GM23338 (cell line): ENCODE measurements at regions not wholly inside any gene's neighbourhood (a gene's known extent, or its start where the extent isn't known, plus 50 kb on each side); places are given as distances from the start of the nearest gene placed in this dataset.

Experiments
- ATAC-seq: fragments of 200-7000 bp; cut with Tn5 transposase; 3 replicates; pipeline ENCODE4 v1.9.1; 2020
- DNase-seq: peaks from one replicate; pipeline ENCODE4 v3.0.0-alpha.2; 2015; ENCODE audit warnings: low spot score
- H2AFZ ChIP-seq: fragments of 200-600 bp; sonication (generic); 2 replicates; pipeline ENCODE4 v1.8.0; 2016; ENCODE audit warnings: antibody characterized with exemption, mild to moderate bottlenecking, moderate library complexity
- H3F3A ChIP-seq: fragments of 200-600 bp; sonication (generic); replicated peaks from 2 replicates; pipeline ENCODE4 v1.8.0; 2017; ENCODE audit warnings: antibody characterized with exemption, mixed run types, low read depth
- H3K27ac ChIP-seq: fragments of 200-600 bp; sonication (generic); 2 replicates; pipeline ENCODE4 v1.6.1; 2016; ENCODE audit warnings: low read depth
- H3K27me3 ChIP-seq: fragments of 200-600 bp; sonication (generic); 2 replicates; pipeline ENCODE4 v1.8.0; 2016; ENCODE audit warnings: mild to moderate bottlenecking, mixed run types, moderate library complexity; ENCODE audit not compliant: insufficient read depth
- H3K36me3 ChIP-seq: fragments of 200-600 bp; sonication (generic); 2 replicates; pipeline ENCODE4 v1.8.0; 2016; ENCODE audit warnings: mild to moderate bottlenecking; ENCODE audit not compliant: insufficient read depth
- H3K4me1 ChIP-seq: fragments of 200-600 bp; sonication (generic); 2 replicates; pipeline ENCODE4 v1.8.0; 2016; ENCODE audit warnings: mild to moderate bottlenecking, moderate library complexity; ENCODE audit not compliant: insufficient read depth
- H3K4me2 ChIP-seq: fragments of 200-600 bp; sonication (generic); 2 replicates; pipeline ENCODE4 v1.7.1; 2017; ENCODE audit warnings: mixed run types
- H3K4me3 ChIP-seq: fragments of 200-600 bp; sonication (generic); 2 replicates; pipeline ENCODE4 v1.6.1; 2016; ENCODE audit warnings: mixed run types
- H3K79me2 ChIP-seq: fragments of 200-600 bp; sonication (generic); replicated peaks from 2 replicates; pipeline ENCODE4 v1.8.0; 2017; ENCODE audit warnings: mild to moderate bottlenecking; ENCODE audit not compliant: insufficient read depth
- H3K9me2 ChIP-seq: fragments of 200-600 bp; sonication (generic); 2 replicates; pipeline ENCODE4 v1.8.0; 2017; ENCODE audit not compliant: insufficient read depth
- H4K20me1 ChIP-seq: fragments of 200-600 bp; sonication (generic); replicated peaks from 2 replicates; pipeline ENCODE4 v1.8.0; 2017; ENCODE audit warnings: mild to moderate bottlenecking; ENCODE audit not compliant: insufficient read depth
- H3K27ac Mint-ChIP-seq: 2 replicates; pipeline ENCODE4 v1.8.0; 2020; ENCODE audit warnings: inconsistent platforms, mild to moderate bottlenecking, moderate library complexity, mixed read lengths
- H3K27me3 Mint-ChIP-seq: 3 replicates; pipeline ENCODE4 v1.8.0; 2022; ENCODE audit warnings: low read depth, mild to moderate bottlenecking, moderate library complexity, mixed read lengths, inconsistent platforms; ENCODE audit not compliant: insufficient read depth, poor library complexity
- H3K36me3 Mint-ChIP-seq: 3 replicates; pipeline ENCODE4 v1.8.0; 2021; ENCODE audit warnings: low read depth, mild to moderate bottlenecking, inconsistent platforms, moderate library complexity, mixed read lengths
- H3K4me1 Mint-ChIP-seq: 3 replicates; pipeline ENCODE4 v1.8.0; 2020; ENCODE audit warnings: mild to moderate bottlenecking, inconsistent platforms, mixed read lengths
- H3K4me3 Mint-ChIP-seq: 3 replicates; pipeline ENCODE4 v1.8.0; 2021; ENCODE audit warnings: moderate library complexity, mild to moderate bottlenecking, inconsistent platforms, mixed read lengths
- H3K9me3 Mint-ChIP-seq: 3 replicates; pipeline ENCODE4 v1.8.0; 2020; ENCODE audit warnings: moderate library complexity, mild to moderate bottlenecking, inconsistent platforms, mixed read lengths
- EZH2 ChIP-seq: fragments of 200-600 bp; sonication (generic); IDR thresholded peaks from one replicate; pipeline ENCODE4 v1.8.0; 2017; ENCODE audit warnings: antibody characterized with exemption, mild to moderate bottlenecking, low read depth; ENCODE audit not compliant: unreplicated experiment
- NANOG ChIP-seq: IDR thresholded peaks from 2 replicates; pipeline ENCODE4 v1.6.1; 2016; ENCODE audit warnings: antibody characterized with exemption, borderline replicate concordance
- STAT1 ChIP-seq: IDR thresholded peaks from one replicate; pipeline ENCODE4 v1.6.1; 2016; ENCODE audit warnings: antibody characterized with exemption; ENCODE audit not compliant: unreplicated experiment
- ZNF114 ChIP-seq: fragments of 250-450 bp; sonication (Bioruptor Pico); IDR thresholded peaks from 2 replicates; pipeline ENCODE4 v1.5.0; 2020; ENCODE audit warnings: mild to moderate bottlenecking, moderate library complexity
- ZNF331 ChIP-seq: fragments of 250-450 bp; sonication (Bioruptor Pico); IDR thresholded peaks from 2 replicates; pipeline ENCODE4 v1.5.0; 2020; ENCODE audit warnings: low read depth, mild to moderate bottlenecking, moderate library complexity
- TF ChIP-seq, protein P1 (sequence below): IDR thresholded peaks from one replicate; pipeline ENCODE4 v1.6.1; 2018; ENCODE audit warnings: antibody characterized with exemption; ENCODE audit not compliant: unreplicated experiment
- TF ChIP-seq, protein P2 (sequence below): fragments of 250-450 bp; sonication (Bioruptor Pico); IDR thresholded peaks from 2 replicates; pipeline ENCODE4 v1.5.0; 2020; ENCODE audit warnings: mild to moderate bottlenecking, moderate library complexity
- TF ChIP-seq, protein P3 (sequence below): IDR thresholded peaks from 2 replicates; pipeline ENCODE4 v1.6.1; 2016; ENCODE audit warnings: antibody characterized with exemption

DNA sequence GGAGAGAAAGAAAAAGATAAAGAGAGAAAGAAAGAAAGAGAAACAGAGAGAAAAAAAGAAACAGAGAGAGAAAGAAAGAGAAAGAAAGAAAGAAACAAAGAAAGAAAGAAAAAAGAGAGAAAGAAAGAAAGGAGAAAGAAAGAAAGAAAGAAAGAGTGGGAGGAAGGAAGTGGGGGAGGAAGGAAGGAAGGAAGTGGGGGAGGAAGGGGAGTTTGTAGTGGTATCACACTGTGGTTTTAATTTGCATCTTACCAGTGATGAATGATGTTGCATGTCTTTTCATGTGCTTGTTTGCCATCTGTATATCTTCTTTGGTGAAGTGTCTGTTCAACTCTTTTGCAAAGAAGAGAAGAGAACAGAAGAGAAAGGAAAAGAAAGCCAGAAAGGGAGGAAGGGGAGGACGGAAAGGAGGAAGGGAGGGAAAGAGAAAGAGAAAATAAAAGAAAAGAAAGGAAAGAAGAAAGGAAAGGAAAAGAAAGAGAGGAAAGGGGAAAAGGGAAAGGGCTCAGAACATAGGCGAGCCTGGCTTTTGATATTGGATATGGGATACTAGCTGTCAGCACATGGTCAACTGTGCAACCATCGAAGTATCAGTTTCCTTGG lies 79.2 kb upstream of the FRMD4A start:
- no peaks in the 10 kb centered on the region for H3K9me3 Mint-ChIP-seq
- no peak overlapping the region for H3K27ac Mint-ChIP-seq

More for the DNA sequence above, 79.2 kb upstream of the FRMD4A start:
- Histone ChIP-seq H2AFZ (peak overlapping the region; percentile 56; the same call in 1 of the 2 replicates), H3K36me3 (no peaks in the 10 kb centered on the region), H3K9me2 (no peaks in the 10 kb centered on the region; the same call in 1 of the 2 replicates), H4K20me1 (no peaks in the 10 kb centered on the region), H3K4me2 (no peak overlapping the region), H3K4me1 (peaks cover 9% of the 10 kb centered on the region; the same call in 1 of the 2 replicates), H3K4me3 (no peak overlapping the region), H3K79me2 (no peaks in the 10 kb centered on the region), H3K27ac (no peak overlapping the region), H3F3A (no peaks in the 10 kb centered on the region), H3K27me3 (no peaks in the 10 kb centered on the region)
- no peak for ATAC-seq
- Mint-ChIP-seq H3K4me1 (peaks cover 7% of the 10 kb centered on the region), H3K4me3 (no peak overlapping the region), H3K36me3 (no peaks in the 10 kb centered on the region), H3K27me3 (peaks cover 3% of the 10 kb centered on the region)
- DNase-seq = no peak
- TF ChIP-seq NANOG (no peak), ZNF114 (CRISPR knock-in tag) (no peak), EZH2 (no peak), ZNF331 (CRISPR knock-in tag) (no peak), STAT1 (no peak)
- TF ChIP-seq, protein P1, sequence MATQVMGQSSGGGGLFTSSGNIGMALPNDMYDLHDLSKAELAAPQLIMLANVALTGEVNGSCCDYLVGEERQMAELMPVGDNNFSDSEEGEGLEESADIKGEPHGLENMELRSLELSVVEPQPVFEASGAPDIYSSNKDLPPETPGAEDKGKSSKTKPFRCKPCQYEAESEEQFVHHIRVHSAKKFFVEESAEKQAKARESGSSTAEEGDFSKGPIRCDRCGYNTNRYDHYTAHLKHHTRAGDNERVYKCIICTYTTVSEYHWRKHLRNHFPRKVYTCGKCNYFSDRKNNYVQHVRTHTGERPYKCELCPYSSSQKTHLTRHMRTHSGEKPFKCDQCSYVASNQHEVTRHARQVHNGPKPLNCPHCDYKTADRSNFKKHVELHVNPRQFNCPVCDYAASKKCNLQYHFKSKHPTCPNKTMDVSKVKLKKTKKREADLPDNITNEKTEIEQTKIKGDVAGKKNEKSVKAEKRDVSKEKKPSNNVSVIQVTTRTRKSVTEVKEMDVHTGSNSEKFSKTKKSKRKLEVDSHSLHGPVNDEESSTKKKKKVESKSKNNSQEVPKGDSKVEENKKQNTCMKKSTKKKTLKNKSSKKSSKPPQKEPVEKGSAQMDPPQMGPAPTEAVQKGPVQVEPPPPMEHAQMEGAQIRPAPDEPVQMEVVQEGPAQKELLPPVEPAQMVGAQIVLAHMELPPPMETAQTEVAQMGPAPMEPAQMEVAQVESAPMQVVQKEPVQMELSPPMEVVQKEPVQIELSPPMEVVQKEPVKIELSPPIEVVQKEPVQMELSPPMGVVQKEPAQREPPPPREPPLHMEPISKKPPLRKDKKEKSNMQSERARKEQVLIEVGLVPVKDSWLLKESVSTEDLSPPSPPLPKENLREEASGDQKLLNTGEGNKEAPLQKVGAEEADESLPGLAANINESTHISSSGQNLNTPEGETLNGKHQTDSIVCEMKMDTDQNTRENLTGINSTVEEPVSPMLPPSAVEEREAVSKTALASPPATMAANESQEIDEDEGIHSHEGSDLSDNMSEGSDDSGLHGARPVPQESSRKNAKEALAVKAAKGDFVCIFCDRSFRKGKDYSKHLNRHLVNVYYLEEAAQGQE = no peak
- TF ChIP-seq, protein P2, sequence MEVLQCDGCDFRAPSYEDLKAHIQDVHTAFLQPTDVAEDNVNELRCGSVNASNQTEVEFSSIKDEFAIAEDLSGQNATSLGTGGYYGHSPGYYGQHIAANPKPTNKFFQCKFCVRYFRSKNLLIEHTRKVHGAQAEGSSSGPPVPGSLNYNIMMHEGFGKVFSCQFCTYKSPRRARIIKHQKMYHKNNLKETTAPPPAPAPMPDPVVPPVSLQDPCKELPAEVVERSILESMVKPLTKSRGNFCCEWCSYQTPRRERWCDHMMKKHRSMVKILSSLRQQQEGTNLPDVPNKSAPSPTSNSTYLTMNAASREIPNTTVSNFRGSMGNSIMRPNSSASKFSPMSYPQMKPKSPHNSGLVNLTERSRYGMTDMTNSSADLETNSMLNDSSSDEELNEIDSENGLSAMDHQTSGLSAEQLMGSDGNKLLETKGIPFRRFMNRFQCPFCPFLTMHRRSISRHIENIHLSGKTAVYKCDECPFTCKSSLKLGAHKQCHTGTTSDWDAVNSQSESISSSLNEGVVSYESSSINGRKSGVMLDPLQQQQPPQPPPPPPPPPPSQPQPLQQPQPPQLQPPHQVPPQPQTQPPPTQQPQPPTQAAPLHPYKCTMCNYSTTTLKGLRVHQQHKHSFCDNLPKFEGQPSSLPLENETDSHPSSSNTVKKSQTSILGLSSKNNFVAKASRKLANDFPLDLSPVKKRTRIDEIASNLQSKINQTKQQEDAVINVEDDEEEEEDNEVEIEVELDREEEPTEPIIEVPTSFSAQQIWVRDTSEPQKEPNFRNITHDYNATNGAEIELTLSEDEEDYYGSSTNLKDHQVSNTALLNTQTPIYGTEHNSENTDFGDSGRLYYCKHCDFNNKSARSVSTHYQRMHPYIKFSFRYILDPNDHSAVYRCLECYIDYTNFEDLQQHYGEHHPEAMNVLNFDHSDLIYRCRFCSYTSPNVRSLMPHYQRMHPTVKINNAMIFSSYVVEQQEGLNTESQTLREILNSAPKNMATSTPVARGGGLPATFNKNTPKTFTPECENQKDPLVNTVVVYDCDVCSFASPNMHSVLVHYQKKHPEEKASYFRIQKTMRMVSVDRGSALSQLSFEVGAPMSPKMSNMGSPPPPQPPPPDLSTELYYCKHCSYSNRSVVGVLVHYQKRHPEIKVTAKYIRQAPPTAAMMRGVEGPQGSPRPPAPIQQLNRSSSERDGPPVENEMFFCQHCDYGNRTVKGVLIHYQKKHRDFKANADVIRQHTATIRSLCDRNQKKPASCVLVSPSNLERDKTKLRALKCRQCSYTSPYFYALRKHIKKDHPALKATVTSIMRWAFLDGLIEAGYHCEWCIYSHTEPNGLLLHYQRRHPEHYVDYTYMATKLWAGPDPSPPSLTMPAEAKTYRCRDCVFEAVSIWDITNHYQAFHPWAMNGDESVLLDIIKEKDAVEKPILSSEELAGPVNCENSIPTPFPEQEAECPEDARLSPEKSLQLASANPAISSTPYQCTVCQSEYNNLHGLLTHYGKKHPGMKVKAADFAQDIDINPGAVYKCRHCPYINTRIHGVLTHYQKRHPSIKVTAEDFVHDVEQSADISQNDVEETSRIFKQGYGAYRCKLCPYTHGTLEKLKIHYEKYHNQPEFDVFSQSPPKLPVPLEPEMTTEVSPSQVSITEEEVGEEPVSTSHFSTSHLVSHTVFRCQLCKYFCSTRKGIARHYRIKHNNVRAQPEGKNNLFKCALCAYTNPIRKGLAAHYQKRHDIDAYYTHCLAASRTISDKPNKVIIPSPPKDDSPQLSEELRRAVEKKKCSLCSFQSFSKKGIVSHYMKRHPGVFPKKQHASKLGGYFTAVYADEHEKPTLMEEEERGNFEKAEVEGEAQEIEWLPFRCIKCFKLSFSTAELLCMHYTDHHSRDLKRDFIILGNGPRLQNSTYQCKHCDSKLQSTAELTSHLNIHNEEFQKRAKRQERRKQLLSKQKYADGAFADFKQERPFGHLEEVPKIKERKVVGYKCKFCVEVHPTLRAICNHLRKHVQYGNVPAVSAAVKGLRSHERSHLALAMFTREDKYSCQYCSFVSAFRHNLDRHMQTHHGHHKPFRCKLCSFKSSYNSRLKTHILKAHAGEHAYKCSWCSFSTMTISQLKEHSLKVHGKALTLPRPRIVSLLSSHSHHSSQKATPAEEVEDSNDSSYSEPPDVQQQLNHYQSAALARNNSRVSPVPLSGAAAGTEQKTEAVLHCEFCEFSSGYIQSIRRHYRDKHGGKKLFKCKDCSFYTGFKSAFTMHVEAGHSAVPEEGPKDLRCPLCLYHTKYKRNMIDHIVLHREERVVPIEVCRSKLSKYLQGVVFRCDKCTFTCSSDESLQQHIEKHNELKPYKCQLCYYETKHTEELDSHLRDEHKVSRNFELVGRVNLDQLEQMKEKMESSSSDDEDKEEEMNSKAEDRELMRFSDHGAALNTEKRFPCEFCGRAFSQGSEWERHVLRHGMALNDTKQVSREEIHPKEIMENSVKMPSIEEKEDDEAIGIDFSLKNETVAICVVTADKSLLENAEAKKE (CRISPR knock-in tag) = no peak
- TF ChIP-seq, protein P3, sequence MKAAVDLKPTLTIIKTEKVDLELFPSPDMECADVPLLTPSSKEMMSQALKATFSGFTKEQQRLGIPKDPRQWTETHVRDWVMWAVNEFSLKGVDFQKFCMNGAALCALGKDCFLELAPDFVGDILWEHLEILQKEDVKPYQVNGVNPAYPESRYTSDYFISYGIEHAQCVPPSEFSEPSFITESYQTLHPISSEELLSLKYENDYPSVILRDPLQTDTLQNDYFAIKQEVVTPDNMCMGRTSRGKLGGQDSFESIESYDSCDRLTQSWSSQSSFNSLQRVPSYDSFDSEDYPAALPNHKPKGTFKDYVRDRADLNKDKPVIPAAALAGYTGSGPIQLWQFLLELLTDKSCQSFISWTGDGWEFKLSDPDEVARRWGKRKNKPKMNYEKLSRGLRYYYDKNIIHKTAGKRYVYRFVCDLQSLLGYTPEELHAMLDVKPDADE = no peak
